Activated CD4-positive, alpha-beta T cell treated with anti-CD3 and anti-CD28 coated beads for 36 hours (primary cell): ENCODE measurements at regions not wholly inside any gene's neighbourhood (a gene's known extent, or its start where the extent isn't known, plus 50 kb on each side); places are given as distances from the start of the nearest gene placed in this dataset.
"Not testable (repeated sequence)": the region's sequence is repeated elsewhere in the genome, so short reads cannot be mapped to it uniquely, and the experiment has no call there.

Experiments
- ATAC-seq: fragments of 200-7000 bp; cut with Tn5 transposase; one replicate; pipeline ENCODE4 v1.10.0; 2021; ENCODE audit warnings: mild to moderate bottlenecking, moderate library complexity
- CTCF ChIA-PET: fragments of 350-600 bp; sonication (Branson Sonifier 250); formaldehyde crosslinking; loops from one replicate; lab custom pipeline; 2021; ENCODE audit warnings: antibody characterized with exemption; lab: Charles Lee
- POLR2A ChIA-PET: fragments of 350-600 bp; sonication (Branson Sonifier 250); formaldehyde crosslinking; loops from one replicate; lab custom pipeline; 2021; ENCODE audit warnings: antibody characterized with exemption, inconsistent platforms; lab: Charles Lee
- DNase-seq: peaks from one replicate; pipeline ENCODE4 v3.0.0-alpha.2; 2020
- H3K27ac Mint-ChIP-seq: one replicate; pipeline ENCODE4 v1.8.0; 2021; ENCODE audit warnings: mixed read lengths
- H3K27me3 Mint-ChIP-seq: one replicate; pipeline ENCODE4 v1.8.0; 2021; ENCODE audit warnings: mixed read lengths
- H3K36me3 Mint-ChIP-seq: one replicate; pipeline ENCODE4 v1.8.0; 2021; ENCODE audit warnings: low read depth, mixed read lengths
- H3K4me1 Mint-ChIP-seq: one replicate; pipeline ENCODE4 v1.8.0; 2021; ENCODE audit warnings: mixed read lengths
- H3K4me3 Mint-ChIP-seq: one replicate; pipeline ENCODE4 v1.8.0; 2021; ENCODE audit warnings: mild to moderate bottlenecking, moderate library complexity, mixed read lengths
- H3K9me3 Mint-ChIP-seq: one replicate; pipeline ENCODE4 v1.8.0; 2021; ENCODE audit warnings: low read depth, mixed read lengths
- intact Hi-C, 2 experiments: fragments of 100-400 bp; cut with DNase I in 1 of 2; cut with micrococcal nuclease in 1 of 2; formaldehyde crosslinking; loops; one replicate each; pipeline versions ENCODE4 v1.14.2 to v1.15.1; 2022 to 2024; cut with DNase I, micrococcal nuclease

GRCh38 chr10:57645108-57645507, 622.6 kb downstream of the IPMK start:
- H3K4me1 Mint-ChIP-seq, intact Hi-C loops, POLR2A ChIA-PET: not testable (repeated sequence)

DNA sequence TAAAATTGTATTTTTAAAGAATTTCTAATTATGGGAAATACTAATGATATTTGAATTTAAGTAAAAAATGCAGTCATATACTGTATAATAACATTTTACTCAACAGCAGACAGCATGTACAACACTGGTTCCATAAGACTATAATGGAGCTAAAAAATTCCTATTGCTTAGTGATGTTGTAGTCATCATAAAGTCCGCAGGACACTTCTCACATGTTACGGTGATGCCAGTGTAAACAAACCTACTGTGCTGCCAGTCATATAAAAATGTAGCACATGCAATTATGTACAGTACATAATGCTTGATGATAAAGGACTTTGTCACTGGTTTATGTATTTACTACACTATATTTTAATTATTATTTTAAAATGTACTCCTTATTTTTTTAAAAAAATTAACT, 629.3 kb downstream of the IPMK start:
- H3K27ac Mint-ChIP-seq: no peak overlapping the region
- intact Hi-C loops: no loop called here
- no peaks in the 10 kb centered on the region for H3K36me3 Mint-ChIP-seq
- H3K9me3 Mint-ChIP-seq: no peaks in the 10 kb centered on the region
- DNase-seq (no peak), ATAC-seq (no peak)
- CTCF ChIA-PET: no interaction called here
- H3K4me1 Mint-ChIP-seq: no peaks in the 10 kb centered on the region
- POLR2A ChIA-PET: no interaction called here
- H3K27me3 Mint-ChIP-seq: no peaks in the 10 kb centered on the region
- no peak overlapping the region for H3K4me3 Mint-ChIP-seq

More at GRCh38 chr10:57645108-57645507, 622.6 kb downstream of the IPMK start:
- not testable (repeated sequence) for DNase-seq, H3K4me3 Mint-ChIP-seq, H3K27ac Mint-ChIP-seq, H3K36me3 Mint-ChIP-seq, H3K27me3 Mint-ChIP-seq, ATAC-seq, H3K9me3 Mint-ChIP-seq
- CTCF ChIA-PET: interaction anchor here (1.2 to 1.4 kb wide), 2 partner anchors 11 to 12 kb away, joined by 3 to 5 read pairs; no protein-coding TSS in a partner anchor

DNA sequence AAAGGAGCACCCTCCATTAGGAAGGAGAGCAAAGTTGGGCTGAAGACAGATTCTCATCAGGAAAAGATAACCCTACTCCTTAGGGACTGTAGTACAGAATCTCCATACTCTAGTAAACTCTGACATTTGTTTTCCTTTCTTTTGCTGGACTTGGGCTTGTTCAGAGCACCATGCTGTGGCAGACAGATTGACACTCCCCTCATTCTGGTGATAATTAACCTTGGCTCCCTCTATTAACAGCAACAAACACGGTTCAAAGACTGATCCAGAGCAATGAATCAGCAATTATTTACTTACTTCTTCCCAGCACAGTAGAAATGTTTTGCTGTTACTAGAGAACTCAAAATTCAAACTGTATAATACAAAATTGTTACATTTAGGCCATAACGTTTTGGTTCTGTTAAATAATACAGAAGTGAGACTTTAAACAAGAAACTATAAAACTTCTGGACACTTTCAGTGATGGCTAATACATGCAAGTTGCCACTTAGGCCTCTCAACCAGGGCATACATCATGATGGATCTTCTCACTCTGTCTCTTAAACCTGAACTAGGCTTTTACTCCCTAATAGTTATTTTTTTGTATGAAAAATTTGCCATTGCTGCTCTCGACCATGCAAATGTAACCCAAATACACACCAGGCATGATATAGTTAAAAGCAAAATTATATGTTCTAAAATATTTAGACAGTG, 639.0 kb downstream of the IPMK start:
- POLR2A ChIA-PET: no interaction called here
- H3K4me1 Mint-ChIP-seq: no peaks in the 10 kb centered on the region
- no peak for ATAC-seq

GRCh38 chr10:57627642-57628178, 640.0 kb downstream of the IPMK start:
- no peak for ATAC-seq
- Mint-ChIP-seq H3K27me3 (no peaks in the 10 kb centered on the region), H3K9me3 (no peaks in the 10 kb centered on the region), H3K4me3 (no peak overlapping the region), H3K27ac (no peak overlapping the region), H3K36me3 (no peaks in the 10 kb centered on the region), H3K4me1 (no peaks in the 10 kb centered on the region)
- CTCF ChIA-PET: no interaction called here
- no peak for DNase-seq
- POLR2A ChIA-PET: no interaction called here
- intact Hi-C loops: no loop called here

More for the DNA sequence above, 639.0 kb downstream of the IPMK start:
- CTCF ChIA-PET: no interaction called here
- H3K36me3 Mint-ChIP-seq: no peaks in the 10 kb centered on the region
- DNase-seq: no peak
- no peaks in the 10 kb centered on the region for H3K9me3 Mint-ChIP-seq
- no peaks in the 10 kb centered on the region for H3K27me3 Mint-ChIP-seq
- no peak overlapping the region for H3K4me3 Mint-ChIP-seq
- H3K27ac Mint-ChIP-seq: no peak overlapping the region
- intact Hi-C loops: no loop called here

DNA sequence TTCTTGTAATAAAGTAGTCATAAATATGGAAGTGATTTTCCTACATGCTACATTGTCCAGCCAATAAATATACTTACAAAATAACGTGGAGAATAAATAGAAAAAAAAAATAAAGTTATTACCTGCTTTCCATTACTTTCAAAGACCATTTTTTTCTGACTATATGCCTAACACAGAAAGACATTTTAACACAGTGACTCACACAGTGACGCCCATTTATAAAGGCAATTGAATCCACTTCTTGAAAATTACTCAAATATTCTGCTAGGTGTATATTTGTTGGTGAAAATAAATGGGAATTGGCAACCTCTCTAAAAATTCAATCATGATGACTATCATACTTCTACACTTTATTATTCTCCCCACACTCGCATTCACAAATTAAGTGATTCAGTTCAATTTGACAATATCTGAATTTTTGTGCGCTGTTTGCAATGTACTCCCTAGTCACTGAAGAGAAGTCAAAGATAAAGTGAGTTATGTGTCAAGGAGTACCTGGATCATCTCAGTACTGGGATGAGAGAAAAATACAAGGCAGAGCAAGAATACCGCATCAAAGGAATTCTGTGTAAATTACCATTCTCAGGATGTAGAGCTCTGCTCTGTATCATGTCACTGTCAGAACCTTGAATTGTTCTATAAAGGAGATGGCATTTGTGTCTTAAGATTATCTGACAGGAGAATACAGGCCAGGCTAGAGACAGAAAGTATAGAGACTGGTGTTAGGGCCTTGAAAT, 642.7 kb downstream of the IPMK start:
- DNase-seq: no peak
- Mint-ChIP-seq H3K9me3 (no peaks in the 10 kb centered on the region), H3K27ac (no peak overlapping the region), H3K27me3 (no peaks in the 10 kb centered on the region), H3K36me3 (no peaks in the 10 kb centered on the region), H3K4me3 (no peak overlapping the region), H3K4me1 (no peaks in the 10 kb centered on the region)
- ATAC-seq: no peak
- intact Hi-C loops: no loop called here
- ChIA-PET POLR2A (no interaction called here), CTCF (no interaction called here)

DNA sequence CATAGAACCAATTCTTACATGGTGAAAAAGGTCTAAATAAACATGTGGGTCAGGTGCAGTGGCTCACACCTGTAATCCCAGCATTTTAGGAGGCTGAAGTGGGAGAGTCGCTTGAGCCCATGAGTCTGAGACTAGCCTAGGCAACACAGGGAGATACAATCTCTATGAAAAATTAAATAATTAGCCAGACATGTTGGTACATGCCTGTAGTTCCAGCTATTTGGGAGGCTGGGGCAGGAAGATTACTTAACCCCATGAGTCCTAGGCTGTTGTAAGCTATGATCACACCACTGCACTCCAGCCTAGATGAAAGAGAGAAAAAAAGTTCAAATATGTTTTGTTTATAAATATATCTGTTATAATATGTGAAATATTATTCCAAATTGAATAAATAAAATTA, 643.6 kb downstream of the IPMK start:
- ChIA-PET POLR2A (no interaction called here), CTCF (no interaction called here)
- H3K4me3 Mint-ChIP-seq: no peak overlapping the region
- DNase-seq: no peak
- no peaks in the 10 kb centered on the region for H3K36me3 Mint-ChIP-seq
- no peak for ATAC-seq
- H3K27ac Mint-ChIP-seq: no peak overlapping the region
- H3K27me3 Mint-ChIP-seq: no peaks in the 10 kb centered on the region
- no peaks in the 10 kb centered on the region for H3K4me1 Mint-ChIP-seq
- intact Hi-C loops: no loop called here
- no peaks in the 10 kb centered on the region for H3K9me3 Mint-ChIP-seq

DNA sequence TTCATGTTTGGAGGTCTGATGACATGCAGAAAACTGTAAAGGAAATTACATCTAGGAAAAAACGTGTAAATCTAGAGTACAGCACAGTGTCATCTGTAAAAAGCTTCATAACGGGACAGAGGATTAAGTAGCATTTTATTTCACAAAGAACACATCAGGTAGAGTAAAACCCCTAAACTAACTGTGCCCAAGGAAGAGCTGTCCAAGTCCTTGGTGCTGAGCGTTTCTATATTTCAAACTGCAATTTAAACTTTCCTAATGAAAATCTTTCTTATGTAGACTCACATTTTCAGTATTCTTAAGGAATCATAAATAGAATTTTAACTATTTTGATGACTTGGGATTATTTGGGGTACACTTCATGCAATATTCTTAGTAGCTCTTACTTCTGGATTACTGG, 646.2 kb downstream of the IPMK start:
- no peaks in the 10 kb centered on the region for H3K9me3 Mint-ChIP-seq
- H3K27me3 Mint-ChIP-seq: no peaks in the 10 kb centered on the region
- ATAC-seq: no peak
- H3K4me1 Mint-ChIP-seq: no peaks in the 10 kb centered on the region
- intact Hi-C loops: no loop called here
- H3K4me3 Mint-ChIP-seq: no peak overlapping the region
- ChIA-PET POLR2A (no interaction called here), CTCF (no interaction called here)
- no peak for DNase-seq
- H3K36me3 Mint-ChIP-seq: no peaks in the 10 kb centered on the region
- no peak overlapping the region for H3K27ac Mint-ChIP-seq

GRCh38 chr10:57605948-57606485, 661.7 kb downstream of the IPMK start:
- Mint-ChIP-seq H3K27me3 (no peaks in the 10 kb centered on the region), H3K4me1 (no peaks in the 10 kb centered on the region), H3K27ac (no peak overlapping the region), H3K9me3 (no peaks in the 10 kb centered on the region), H3K36me3 (no peaks in the 10 kb centered on the region), H3K4me3 (no peak overlapping the region)
- ChIA-PET POLR2A (no interaction called here), CTCF (no interaction called here)
- no peak for ATAC-seq
- intact Hi-C loops: no loop called here
- DNase-seq: no peak

- CTCF ChIA-PET: no interaction called here
- ATAC-seq (no peak), DNase-seq (no peak)
- Mint-ChIP-seq H3K4me3 (no peak overlapping the region), H3K27me3 (no peaks in the 10 kb centered on the region), H3K27ac (no peak overlapping the region), H3K36me3 (no peaks in the 10 kb centered on the region), H3K4me1 (no peaks in the 10 kb centered on the region), H3K9me3 (no peaks in the 10 kb centered on the region)
- intact Hi-C loops: no loop called here
- POLR2A ChIA-PET: no interaction called here
Measured at GRCh38 chr10:57599440-57599839, 668.3 kb downstream of the IPMK start.

GRCh38 chr10:57593983-57594573, 673.6 kb downstream of the IPMK start:
- ChIA-PET POLR2A (no interaction called here), CTCF (no interaction called here)
- no peak overlapping the region for H3K4me3 Mint-ChIP-seq
- DNase-seq (no peak), ATAC-seq (no peak)
- H3K27ac Mint-ChIP-seq: no peak overlapping the region
- no peaks in the 10 kb centered on the region for H3K27me3 Mint-ChIP-seq
- intact Hi-C loops: no loop called here
- H3K9me3 Mint-ChIP-seq: no peaks in the 10 kb centered on the region
- no peaks in the 10 kb centered on the region for H3K36me3 Mint-ChIP-seq
- no peaks in the 10 kb centered on the region for H3K4me1 Mint-ChIP-seq

DNA sequence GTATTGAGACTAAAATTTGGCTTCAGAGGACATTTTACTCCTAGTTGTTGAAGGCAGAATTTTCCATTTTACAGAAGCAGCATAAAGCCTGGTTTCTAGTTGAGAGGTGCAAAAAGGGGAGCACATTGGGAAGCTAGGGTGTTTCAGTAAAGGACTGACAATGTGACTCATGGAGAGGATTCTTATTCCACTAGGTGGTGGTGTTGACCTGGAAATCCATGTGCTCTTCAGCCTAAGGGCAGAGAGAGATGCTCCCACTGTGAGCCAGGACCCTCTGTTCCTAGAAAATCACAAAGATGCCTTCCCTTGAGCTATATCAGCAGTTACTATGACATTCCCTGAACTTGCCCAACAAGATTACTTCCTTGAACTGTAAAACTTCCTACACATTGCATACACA, 687.8 kb downstream of the IPMK start:
- Mint-ChIP-seq H3K27me3 (no peaks in the 10 kb centered on the region), H3K4me3 (no peak overlapping the region), H3K4me1 (no peaks in the 10 kb centered on the region), H3K36me3 (no peaks in the 10 kb centered on the region), H3K9me3 (peaks cover 5% of the 10 kb centered on the region), H3K27ac (no peak overlapping the region)
- ChIA-PET CTCF (interaction anchor here (0.6 to 1.1 kb wide), 2 partner anchors 485 to 573 kb away, joined by 3 to 4 read pairs; no protein-coding TSS in a partner anchor), POLR2A (no interaction called here)
- ATAC-seq (no peak), DNase-seq (no peak)
- intact Hi-C loops: loop anchor here in 1 of 2 experiments (1.0 to 10.0 kb wide), 2 partner anchors 485 to 572 kb away; no protein-coding TSS in a partner anchor
